Ishikawa (cell line): ENCODE measurements at regions not wholly inside any gene's neighbourhood (a gene's known extent, or its start where the extent isn't known, plus 50 kb on each side); places are given as distances from the start of the nearest gene placed in this dataset.

ENCODE experiments used
- CREB1 ChIP-seq: IDR thresholded peaks from 2 replicates; pipeline ENCODE4 v1.6.1; 2012; ENCODE audit warnings: low read depth
- EGR1 ChIP-seq: IDR thresholded peaks from 2 replicates; pipeline ENCODE4 v1.6.1; 2012
- EP300 ChIP-seq: IDR thresholded peaks from 2 replicates; pipeline ENCODE4 v1.6.1; 2012; ENCODE audit warnings: borderline replicate concordance
- NFIC ChIP-seq: IDR thresholded peaks from 2 replicates; pipeline ENCODE4 v1.6.1; 2012
- RAD21 ChIP-seq: IDR thresholded peaks from 2 replicates; pipeline ENCODE4 v1.6.1; 2012; ENCODE audit warnings: low read depth
- TAF1 ChIP-seq: IDR thresholded peaks from 2 replicates; pipeline ENCODE4 v1.6.1; 2012; ENCODE audit warnings: low read depth, mild to moderate bottlenecking
- YY1 ChIP-seq: IDR thresholded peaks from 2 replicates; pipeline ENCODE4 v1.6.1; 2012; ENCODE audit warnings: low read depth
- TF ChIP-seq, protein P1 (sequence below): IDR thresholded peaks from 2 replicates; pipeline ENCODE4 v1.6.1; 2012
- TF ChIP-seq, protein P2 (sequence below): IDR thresholded peaks from 2 replicates; pipeline ENCODE4 v1.6.1; 2012; ENCODE audit warnings: low read depth, mild to moderate bottlenecking

DNA sequence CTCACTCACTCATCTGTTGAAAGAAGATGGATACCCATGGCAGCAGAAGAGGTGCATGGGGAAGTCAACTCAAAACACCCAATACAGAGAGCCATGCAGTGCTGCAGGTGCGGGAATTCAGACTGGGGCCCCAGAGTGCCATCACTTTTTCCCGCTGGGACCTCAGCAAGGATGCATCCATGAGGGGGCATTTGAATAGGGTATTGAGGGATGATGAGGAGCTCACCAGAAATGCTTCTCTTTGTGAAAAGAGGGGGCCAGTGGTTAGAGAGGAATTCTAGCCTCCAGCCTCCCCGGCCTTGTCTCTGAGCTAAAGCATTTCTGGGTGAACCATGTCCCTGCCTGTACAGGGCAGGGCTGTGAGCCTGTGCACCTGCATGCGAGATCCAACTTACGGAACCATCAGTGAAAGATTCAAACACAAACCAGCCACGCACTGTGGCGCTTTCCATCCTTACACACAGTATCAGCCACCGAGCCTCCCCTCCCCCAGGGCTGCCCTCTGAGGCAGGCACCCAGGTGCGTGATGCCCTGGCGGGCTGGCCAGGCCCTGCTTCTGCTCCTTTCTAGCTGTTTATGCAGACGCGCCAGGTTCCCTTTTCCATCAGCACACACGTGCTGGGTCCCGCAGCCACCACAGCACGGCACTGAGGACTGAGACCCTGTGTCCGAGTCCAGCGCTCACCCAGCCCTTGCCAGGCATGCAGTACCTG is 1177.2 kb downstream of the BRD1 start:
- TF ChIP-seq EGR1 (no peak), RAD21 (no peak), YY1 (no peak), TAF1 (no peak), EP300 (no peak), CREB1 (no peak), NFIC (no peak)
- TF ChIP-seq, protein P1, sequence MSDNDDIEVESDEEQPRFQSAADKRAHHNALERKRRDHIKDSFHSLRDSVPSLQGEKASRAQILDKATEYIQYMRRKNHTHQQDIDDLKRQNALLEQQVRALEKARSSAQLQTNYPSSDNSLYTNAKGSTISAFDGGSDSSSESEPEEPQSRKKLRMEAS = no peak
- TF ChIP-seq, protein P2, sequence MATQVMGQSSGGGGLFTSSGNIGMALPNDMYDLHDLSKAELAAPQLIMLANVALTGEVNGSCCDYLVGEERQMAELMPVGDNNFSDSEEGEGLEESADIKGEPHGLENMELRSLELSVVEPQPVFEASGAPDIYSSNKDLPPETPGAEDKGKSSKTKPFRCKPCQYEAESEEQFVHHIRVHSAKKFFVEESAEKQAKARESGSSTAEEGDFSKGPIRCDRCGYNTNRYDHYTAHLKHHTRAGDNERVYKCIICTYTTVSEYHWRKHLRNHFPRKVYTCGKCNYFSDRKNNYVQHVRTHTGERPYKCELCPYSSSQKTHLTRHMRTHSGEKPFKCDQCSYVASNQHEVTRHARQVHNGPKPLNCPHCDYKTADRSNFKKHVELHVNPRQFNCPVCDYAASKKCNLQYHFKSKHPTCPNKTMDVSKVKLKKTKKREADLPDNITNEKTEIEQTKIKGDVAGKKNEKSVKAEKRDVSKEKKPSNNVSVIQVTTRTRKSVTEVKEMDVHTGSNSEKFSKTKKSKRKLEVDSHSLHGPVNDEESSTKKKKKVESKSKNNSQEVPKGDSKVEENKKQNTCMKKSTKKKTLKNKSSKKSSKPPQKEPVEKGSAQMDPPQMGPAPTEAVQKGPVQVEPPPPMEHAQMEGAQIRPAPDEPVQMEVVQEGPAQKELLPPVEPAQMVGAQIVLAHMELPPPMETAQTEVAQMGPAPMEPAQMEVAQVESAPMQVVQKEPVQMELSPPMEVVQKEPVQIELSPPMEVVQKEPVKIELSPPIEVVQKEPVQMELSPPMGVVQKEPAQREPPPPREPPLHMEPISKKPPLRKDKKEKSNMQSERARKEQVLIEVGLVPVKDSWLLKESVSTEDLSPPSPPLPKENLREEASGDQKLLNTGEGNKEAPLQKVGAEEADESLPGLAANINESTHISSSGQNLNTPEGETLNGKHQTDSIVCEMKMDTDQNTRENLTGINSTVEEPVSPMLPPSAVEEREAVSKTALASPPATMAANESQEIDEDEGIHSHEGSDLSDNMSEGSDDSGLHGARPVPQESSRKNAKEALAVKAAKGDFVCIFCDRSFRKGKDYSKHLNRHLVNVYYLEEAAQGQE = no peak
